HG03097 (cell line): ENCODE measurements at regions not wholly inside any gene's neighbourhood (a gene's known extent, or its start where the extent isn't known, plus 50 kb on each side); places are given as distances from the start of the nearest gene placed in this dataset.
"Not testable (repeated sequence)": the region's sequence is repeated elsewhere in the genome, so short reads cannot be mapped to it uniquely, and the experiment has no call there.

ENCODE experiments used
- ATAC-seq: cut with Tn5 transposase; IDR thresholded peaks from one replicate; pipeline ENCODE4 v1.9.1; 2021; ENCODE audit not compliant: unreplicated experiment, low FRiP score

GRCh38 chr1:222416001-222416791 is 131.7 kb downstream of the HHIPL2 start:
- no peak for ATAC-seq

GRCh38 chr1:222415441-222415840 is 132.5 kb downstream of the HHIPL2 start:
- no peak for ATAC-seq

GRCh38 chr1:222413991-222414549 is 133.8 kb downstream of the HHIPL2 start:
- no peak for ATAC-seq

GRCh38 chr1:222413436-222413835 is 134.5 kb downstream of the HHIPL2 start:
- no peak for ATAC-seq

GRCh38 chr1:222404710-222405109 is 143.2 kb downstream of the HHIPL2 start:
- no peak for ATAC-seq

GRCh38 chr1:222399197-222399596 is 148.7 kb downstream of the HHIPL2 start:
- no peak for ATAC-seq

- ATAC-seq: no peak
These were observed 153.7 kb downstream of the HHIPL2 start for GRCh38 chr1:222394224-222394623.

- ATAC-seq: no peak
These were observed 155.3 kb downstream of the HHIPL2 start for GRCh38 chr1:222392556-222392955.

GRCh38 chr1:222390181-222390580 is 157.7 kb downstream of the HHIPL2 start:
- no peak for ATAC-seq

GRCh38 chr1:222387007-222387814 is 160.7 kb downstream of the HHIPL2 start:
- ATAC-seq: no peak

GRCh38 chr1:222385955-222386354 is 161.9 kb downstream of the HHIPL2 start:
- no peak for ATAC-seq

GRCh38 chr1:222385262-222385661 is 162.6 kb downstream of the HHIPL2 start:
- ATAC-seq: no peak

- no peak for ATAC-seq
These were observed 163.4 kb downstream of the HHIPL2 start for GRCh38 chr1:222384531-222384930.

GRCh38 chr1:222382171-222382570 is 165.7 kb downstream of the HHIPL2 start:
- ATAC-seq: no peak

- ATAC-seq: no peak
These were observed 170.3 kb downstream of the HHIPL2 start for GRCh38 chr1:222377428-222378088.

GRCh38 chr1:222376791-222377190 is 171.1 kb downstream of the HHIPL2 start:
- not testable (repeated sequence) for ATAC-seq

- no peak for ATAC-seq
These were observed 172.2 kb downstream of the HHIPL2 start for GRCh38 chr1:222375701-222376100.

GRCh38 chr1:222373831-222374602 is 173.9 kb downstream of the HHIPL2 start:
- ATAC-seq: no peak

- no peak for ATAC-seq
These were observed 174.7 kb downstream of the HHIPL2 start for GRCh38 chr1:222373216-222373615.

GRCh38 chr1:222372221-222372620 is 175.7 kb downstream of the HHIPL2 start:
- no peak for ATAC-seq
